ENCODE measurements at regions not wholly inside any gene's neighbourhood (a gene's known extent, or its start where the extent isn't known, plus 50 kb on each side); places are given as distances from the start of the nearest gene placed in this dataset.

- H3K9me3 ChIP-seq (ENCODE audit: severe bottlenecking), result peaks cover 5% of the 10 kb centered on the region
- no peak overlapping the region for H3K27ac ChIP-seq
- TF ChIP-seq, protein P1, sequence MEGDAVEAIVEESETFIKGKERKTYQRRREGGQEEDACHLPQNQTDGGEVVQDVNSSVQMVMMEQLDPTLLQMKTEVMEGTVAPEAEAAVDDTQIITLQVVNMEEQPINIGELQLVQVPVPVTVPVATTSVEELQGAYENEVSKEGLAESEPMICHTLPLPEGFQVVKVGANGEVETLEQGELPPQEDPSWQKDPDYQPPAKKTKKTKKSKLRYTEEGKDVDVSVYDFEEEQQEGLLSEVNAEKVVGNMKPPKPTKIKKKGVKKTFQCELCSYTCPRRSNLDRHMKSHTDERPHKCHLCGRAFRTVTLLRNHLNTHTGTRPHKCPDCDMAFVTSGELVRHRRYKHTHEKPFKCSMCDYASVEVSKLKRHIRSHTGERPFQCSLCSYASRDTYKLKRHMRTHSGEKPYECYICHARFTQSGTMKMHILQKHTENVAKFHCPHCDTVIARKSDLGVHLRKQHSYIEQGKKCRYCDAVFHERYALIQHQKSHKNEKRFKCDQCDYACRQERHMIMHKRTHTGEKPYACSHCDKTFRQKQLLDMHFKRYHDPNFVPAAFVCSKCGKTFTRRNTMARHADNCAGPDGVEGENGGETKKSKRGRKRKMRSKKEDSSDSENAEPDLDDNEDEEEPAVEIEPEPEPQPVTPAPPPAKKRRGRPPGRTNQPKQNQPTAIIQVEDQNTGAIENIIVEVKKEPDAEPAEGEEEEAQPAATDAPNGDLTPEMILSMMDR (IDR thresholded peaks at IDR 0.05; ENCODE audit: low read depth, low read length), result no peak
- H3K4me3 ChIP-seq (ENCODE audit: low read depth, low read length), result no peak overlapping the region
- no peaks in the 10 kb centered on the region for H3K27me3 ChIP-seq (ENCODE audit: insufficient read depth, low read depth, severe bottlenecking)
- H3K36me3 ChIP-seq, result no peaks in the 10 kb centered on the region
- DNase-seq, result no peak
Observed at GRCh38 chr2:147589127-147589526, 255.7 kb upstream of the ACVR2A start.

GRCh38 chr2:147588191-147588590 is 256.6 kb upstream of the ACVR2A start:
- TF ChIP-seq, protein P1 (IDR thresholded peaks at IDR 0.05; ENCODE audit: low read depth, low read length), result no peak
- no peak for DNase-seq

DNA sequence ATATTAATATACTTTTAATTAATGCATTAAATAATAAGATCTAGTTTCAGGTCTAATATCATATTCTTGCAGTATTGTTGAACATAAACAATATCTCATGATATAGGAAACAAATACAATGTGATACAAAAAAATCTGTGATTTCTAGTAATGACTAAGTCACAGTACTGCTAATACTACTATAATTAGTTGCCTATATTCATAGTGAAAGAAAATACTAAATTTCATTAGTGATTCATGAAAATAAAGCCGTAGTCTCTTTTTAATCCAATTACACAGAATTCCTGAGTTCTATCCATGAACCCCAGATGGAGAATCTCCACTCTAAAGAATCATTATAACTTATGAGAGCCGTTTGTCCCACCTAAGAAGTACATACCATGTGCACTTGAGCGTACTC is 266.3 kb upstream of the ACVR2A start:
- TF ChIP-seq, protein P1 (IDR thresholded peaks at IDR 0.05; ENCODE audit: low read depth, low read length), result no peak
- H3K36me3 ChIP-seq, result no peaks in the 10 kb centered on the region
- no peak for DNase-seq
- no peaks in the 10 kb centered on the region for H3K27me3 ChIP-seq (ENCODE audit: insufficient read depth, low read depth, severe bottlenecking)
- H3K4me3 ChIP-seq (ENCODE audit: low read depth, low read length), result no peak overlapping the region
- no peak overlapping the region for H3K27ac ChIP-seq
- no peaks in the 10 kb centered on the region for H3K9me3 ChIP-seq (ENCODE audit: severe bottlenecking)

More at GRCh38 chr2:147588191-147588590, 256.6 kb upstream of the ACVR2A start:
- H3K27ac ChIP-seq, result no peak overlapping the region
- H3K36me3 ChIP-seq, result no peaks in the 10 kb centered on the region
- H3K27me3 ChIP-seq (ENCODE audit: insufficient read depth, low read depth, severe bottlenecking), result no peaks in the 10 kb centered on the region
- no peak overlapping the region for H3K4me3 ChIP-seq (ENCODE audit: low read depth, low read length)
- H3K9me3 ChIP-seq (ENCODE audit: severe bottlenecking), result peaks cover 5% of the 10 kb centered on the region

- Histone ChIP-seq H3K27ac (no peak overlapping the region), H3K9me3 (ENCODE audit: severe bottlenecking) (no peaks in the 10 kb centered on the region), H3K27me3 (ENCODE audit: insufficient read depth, low read depth, severe bottlenecking) (no peaks in the 10 kb centered on the region), H3K36me3 (no peaks in the 10 kb centered on the region), H3K4me3 (ENCODE audit: low read depth, low read length) (no peak overlapping the region)
- TF ChIP-seq, protein P1 (IDR thresholded peaks at IDR 0.05; ENCODE audit: low read depth, low read length), result no peak
- no peak for DNase-seq
Observed at GRCh38 chr2:147577998-147578380, 266.8 kb upstream of the ACVR2A start.

GRCh38 chr2:147577323-147577997 is 267.4 kb upstream of the ACVR2A start:
- Histone ChIP-seq H3K36me3 (no peaks in the 10 kb centered on the region), H3K27me3 (ENCODE audit: insufficient read depth, low read depth, severe bottlenecking) (no peaks in the 10 kb centered on the region), H3K27ac (no peak overlapping the region), H3K9me3 (ENCODE audit: severe bottlenecking) (no peaks in the 10 kb centered on the region), H3K4me3 (ENCODE audit: low read depth, low read length) (no peak overlapping the region)
- DNase-seq, result no peak
- TF ChIP-seq, protein P1 (IDR thresholded peaks at IDR 0.05; ENCODE audit: low read depth, low read length), result no peak

DNA sequence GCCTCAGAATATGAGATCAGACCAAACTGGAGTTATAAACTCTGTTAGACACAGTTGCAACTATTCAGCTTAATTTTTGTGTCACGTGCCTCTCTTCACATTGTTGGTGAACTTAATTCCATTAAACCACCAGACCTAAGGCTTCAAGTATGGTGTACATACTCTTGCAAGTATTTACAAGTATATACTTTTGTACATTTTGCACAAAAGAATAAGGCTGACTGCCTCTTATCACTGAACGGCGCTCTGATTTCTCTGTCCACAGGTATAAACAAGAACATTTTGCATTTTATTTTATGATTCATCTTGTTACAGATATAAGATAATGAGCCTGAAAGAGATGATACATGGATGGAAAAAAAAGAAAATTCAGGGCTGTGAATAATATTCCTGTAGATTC is 269.7 kb upstream of the ACVR2A start:
- no peak for DNase-seq
- Histone ChIP-seq H3K4me3 (ENCODE audit: low read depth, low read length) (no peak overlapping the region), H3K27ac (no peak overlapping the region), H3K36me3 (no peaks in the 10 kb centered on the region), H3K27me3 (ENCODE audit: insufficient read depth, low read depth, severe bottlenecking) (no peaks in the 10 kb centered on the region), H3K9me3 (ENCODE audit: severe bottlenecking) (no peaks in the 10 kb centered on the region)
- TF ChIP-seq, protein P1 (IDR thresholded peaks at IDR 0.05; ENCODE audit: low read depth, low read length), result no peak

Measured in WERI-Rb-1 (cell line).